Gastrocnemius medialis (tissue), 4 donors: ENCODE measurements at regions not wholly inside any gene's neighbourhood (a gene's known extent, or its start where the extent isn't known, plus 50 kb on each side); places are given as distances from the start of the nearest gene placed in this dataset.
A peak's percentile ranks its signal among the peaks of the same experiment; 100 is the strongest.

Source experiments
- ATAC-seq, 2 donors: fragments of 150-250 bp; one replicate each; pipeline ENCODE4 v1.9.1; 2016
- DNase-seq, 2 donors: peaks; one replicate each; pipeline ENCODE4 v3.0.0-alpha.2; 2019
- H3K27ac ChIP-seq, 4 donors: fragments of 200-600 bp; sonication (generic); 1 replicate in 1 of 4; 2 replicates in 3 of 4; pipeline ENCODE4 v1.5.1; 2016 to 2018; ENCODE audit warnings: mild to moderate bottlenecking in 2 of 4, moderate library complexity in 1 of 4
- H3K27me3 ChIP-seq, 3 donors: fragments of 200-600 bp; sonication (generic) in 2 of 3; 1 replicate in 1 of 3; 2 replicates in 2 of 3; pipeline versions ENCODE4 v1.5.1 to v1.6.0; 2016 to 2019; ENCODE audit warnings: mild to moderate bottlenecking in 1 of 3, moderate library complexity in 1 of 3
- H3K36me3 ChIP-seq, 2 donors: fragments of 200-600 bp; sonication (generic) in 1 of 2; one replicate each; pipeline ENCODE4 v1.5.1; 2017 to 2018
- H3K4me1 ChIP-seq, 2 donors: fragments of 200-600 bp; sonication (generic) in 1 of 2; one replicate each; pipeline ENCODE4 v1.5.1; 2016 to 2017; ENCODE audit warnings: mild to moderate bottlenecking in 2 of 2
- H3K4me3 ChIP-seq, 4 donors: fragments of 200-600 bp; sonication (generic) in 3 of 4; 1 replicate in 1 of 4; 2 replicates in 3 of 4; pipeline ENCODE4 v1.5.1; 2016 to 2019; ENCODE audit warnings: mild to moderate bottlenecking in 2 of 4
- H3K9me3 ChIP-seq, 3 donors: fragments of 200-600 bp; sonication (generic) in 2 of 3; 1 replicate in 1 of 3; 2 replicates in 2 of 3; pipeline ENCODE4 v1.5.1; 2016 to 2019
- POLR2A ChIP-seq, 2 donors: fragments of 450-650 bp; IDR thresholded peaks; one replicate each; pipeline ENCODE4 v1.6.1; 2017; ENCODE audit warnings: antibody characterized with exemption in 2 of 2, mild to moderate bottlenecking in 2 of 2, moderate library complexity in 2 of 2
- in situ Hi-C, 4 donors: fragments of 200-750 bp; cut with MboI; loops; one replicate each; pipeline versions ENCODE4 v1.15.0 to v1.8.0; 2017; ENCODE audit warnings: low sequenced_read_pairs in 4 of 4
- intact Hi-C: fragments of 100-400 bp; cut with DNase I; formaldehyde crosslinking; loops from one replicate; pipeline ENCODE4 v1.15.1; 2023; ENCODE audit warnings: low total_unique reads
- TF ChIP-seq, protein P1 (sequence below), 5 experiments: fragments of 450-650 bp in 3 of 5; fragments of 200-600 bp in 2 of 5; sonication (generic) in 2 of 5; IDR thresholded peaks in 4 of 5; conservative IDR thresholded peaks in 1 of 5; 1 replicate in 4 of 5; 2 replicates in 1 of 5; pipeline ENCODE4 v1.5.1; 2016 to 2019; ENCODE audit warnings: antibody characterized with exemption in 5 of 5, mild to moderate bottlenecking in 3 of 5, moderate library complexity in 3 of 5

GRCh38 chr6:1197309-1197708 lies 114.6 kb upstream of the FOXQ1 start:
- intact Hi-C loops (no loop called here), in situ Hi-C loops (no loop called here)
- H3K36me3 ChIP-seq, result no peaks in the 10 kb centered on the region
- no peak for DNase-seq
- no peak for ATAC-seq
- no peaks in the 10 kb centered on the region for H3K4me1 ChIP-seq
- H3K27ac ChIP-seq, result no peak overlapping the region
- no peaks in the 10 kb centered on the region for H3K9me3 ChIP-seq
- H3K4me3 ChIP-seq, result no peak overlapping the region
- TF ChIP-seq POLR2A (IDR thresholded peaks at IDR 0.05), result no peak
- TF ChIP-seq, protein P1, sequence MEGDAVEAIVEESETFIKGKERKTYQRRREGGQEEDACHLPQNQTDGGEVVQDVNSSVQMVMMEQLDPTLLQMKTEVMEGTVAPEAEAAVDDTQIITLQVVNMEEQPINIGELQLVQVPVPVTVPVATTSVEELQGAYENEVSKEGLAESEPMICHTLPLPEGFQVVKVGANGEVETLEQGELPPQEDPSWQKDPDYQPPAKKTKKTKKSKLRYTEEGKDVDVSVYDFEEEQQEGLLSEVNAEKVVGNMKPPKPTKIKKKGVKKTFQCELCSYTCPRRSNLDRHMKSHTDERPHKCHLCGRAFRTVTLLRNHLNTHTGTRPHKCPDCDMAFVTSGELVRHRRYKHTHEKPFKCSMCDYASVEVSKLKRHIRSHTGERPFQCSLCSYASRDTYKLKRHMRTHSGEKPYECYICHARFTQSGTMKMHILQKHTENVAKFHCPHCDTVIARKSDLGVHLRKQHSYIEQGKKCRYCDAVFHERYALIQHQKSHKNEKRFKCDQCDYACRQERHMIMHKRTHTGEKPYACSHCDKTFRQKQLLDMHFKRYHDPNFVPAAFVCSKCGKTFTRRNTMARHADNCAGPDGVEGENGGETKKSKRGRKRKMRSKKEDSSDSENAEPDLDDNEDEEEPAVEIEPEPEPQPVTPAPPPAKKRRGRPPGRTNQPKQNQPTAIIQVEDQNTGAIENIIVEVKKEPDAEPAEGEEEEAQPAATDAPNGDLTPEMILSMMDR (IDR thresholded peaks at IDR 0.05 in 4 of 5, conservative IDR thresholded peaks at IDR 0.05 in 1 of 5), result no peak
- H3K27me3 ChIP-seq, result no peaks in the 10 kb centered on the region

GRCh38 chr6:1191141-1191630 lies 120.7 kb upstream of the FOXQ1 start:
- no peak overlapping the region for H3K4me3 ChIP-seq
- intact Hi-C loops (no loop called here), in situ Hi-C loops (no loop called here)
- TF ChIP-seq POLR2A (IDR thresholded peaks at IDR 0.05), result no peak
- TF ChIP-seq, protein P1 (IDR thresholded peaks at IDR 0.05 in 4 of 5, conservative IDR thresholded peaks at IDR 0.05 in 1 of 5), result no peak
- H3K36me3 ChIP-seq, result no peaks in the 10 kb centered on the region
- ATAC-seq (no peak), DNase-seq (no peak)
- no peaks in the 10 kb centered on the region for H3K4me1 ChIP-seq
- no peak overlapping the region for H3K27ac ChIP-seq
- H3K9me3 ChIP-seq, result no peaks in the 10 kb centered on the region
- H3K27me3 ChIP-seq, result peaks cover 0 to 2% (median 0%) of the 10 kb centered on the region in 3 donors

DNA sequence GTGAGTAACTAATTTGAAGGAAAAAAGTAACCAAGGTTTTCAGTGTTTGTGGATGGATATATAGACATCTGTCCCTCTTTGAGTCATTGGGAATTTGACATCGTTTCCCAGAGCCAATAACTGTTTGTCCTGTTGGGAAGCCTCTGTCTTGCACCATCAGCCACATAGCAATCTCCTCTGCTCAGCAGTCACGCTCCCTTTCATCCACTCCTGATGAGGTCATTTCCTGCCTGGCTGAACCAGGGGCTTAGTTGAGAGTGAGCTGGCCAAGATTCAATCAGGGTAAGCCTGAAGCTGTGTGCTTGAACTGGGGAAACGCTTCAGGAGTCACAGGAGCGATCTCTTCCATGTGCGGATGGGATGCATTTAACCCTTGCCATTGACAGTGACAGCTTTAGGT lies 121.5 kb upstream of the FOXQ1 start:
- intact Hi-C loops, result no loop called here
- Histone ChIP-seq H3K36me3 (no peaks in the 10 kb centered on the region), H3K4me1 (no peaks in the 10 kb centered on the region), H3K27ac (no peak overlapping the region), H3K9me3 (no peaks in the 10 kb centered on the region), H3K4me3 (no peak overlapping the region), H3K27me3 (peaks cover 0 to 2% (median 0%) of the 10 kb centered on the region in 3 donors)
- in situ Hi-C loops, result no loop called here
- ATAC-seq (peak; percentile 39 to 44), DNase-seq (peak; percentile 30 to 43)
- TF ChIP-seq POLR2A (IDR thresholded peaks at IDR 0.05), result no peak
- TF ChIP-seq, protein P1 (IDR thresholded peaks at IDR 0.05 in 4 of 5, conservative IDR thresholded peaks at IDR 0.05 in 1 of 5), result no peak

GRCh38 chr6:1188199-1188598 lies 123.7 kb upstream of the FOXQ1 start:
- intact Hi-C loops (no loop called here), in situ Hi-C loops (no loop called here)
- H3K9me3 ChIP-seq, result no peaks in the 10 kb centered on the region
- DNase-seq (no peak), ATAC-seq (no peak)
- TF ChIP-seq POLR2A (IDR thresholded peaks at IDR 0.05), result no peak
- TF ChIP-seq, protein P1 (IDR thresholded peaks at IDR 0.05 in 4 of 5, conservative IDR thresholded peaks at IDR 0.05 in 1 of 5), result no peak
- H3K4me3 ChIP-seq, result no peak overlapping the region
- H3K4me1 ChIP-seq, result no peaks in the 10 kb centered on the region
- H3K27me3 ChIP-seq, result peaks cover 0 to 2% (median 0%) of the 10 kb centered on the region in 3 donors
- no peak overlapping the region for H3K27ac ChIP-seq
- H3K36me3 ChIP-seq, result no peaks in the 10 kb centered on the region
